Aorta (tissue), 5 donors: ENCODE measurements at regions not wholly inside any gene's neighbourhood (a gene's known extent, or its start where the extent isn't known, plus 50 kb on each side); places are given as distances from the start of the nearest gene placed in this dataset.

Source experiments
- ATAC-seq: fragments of 200-7000 bp; cut with Tn5 transposase; one replicate; pipeline ENCODE4 v1.9.1; 2022; ENCODE audit warnings: moderate library complexity; ENCODE audit not compliant: low FRiP score
- DNase-seq, 2 donors: peaks; one replicate each; pipeline ENCODE4 v3.0.0-alpha.2; 2020
- H3K27ac ChIP-seq, 2 donors: one replicate each; pipeline ENCODE4 v1.5.1; 2013; ENCODE audit warnings: low read length in 2 of 2, mild to moderate bottlenecking in 2 of 2, moderate library complexity in 2 of 2, control low read depth in 1 of 2, inconsistent platforms in 1 of 2, low read depth in 1 of 2
- H3K27me3 ChIP-seq, 2 donors: one replicate each; pipeline ENCODE4 v1.6.1; 2013; ENCODE audit warnings: control low read depth in 1 of 2, low read length in 1 of 2, mild to moderate bottlenecking in 1 of 2, moderate library complexity in 1 of 2; ENCODE audit not compliant: insufficient read depth in 2 of 2, control insufficient read depth in 1 of 2
- H3K36me3 ChIP-seq, 2 donors: one replicate each; pipeline ENCODE4 v1.6.1; 2013; ENCODE audit warnings: control low read depth in 1 of 2, low read length in 1 of 2, mild to moderate bottlenecking in 1 of 2; ENCODE audit not compliant: insufficient read depth in 2 of 2, control insufficient read depth in 1 of 2
- H3K4me1 ChIP-seq, 2 donors: one replicate each; pipeline ENCODE4 v1.6.1; 2013; ENCODE audit warnings: low read length in 2 of 2, control low read depth in 1 of 2, mild to moderate bottlenecking in 1 of 2, moderate library complexity in 1 of 2; ENCODE audit not compliant: insufficient read depth in 2 of 2, control insufficient read depth in 1 of 2
- H3K4me3 ChIP-seq, 2 donors: one replicate each; pipeline ENCODE4 v1.5.1; 2013; ENCODE audit warnings: low read length in 2 of 2, control low read depth in 1 of 2, mild to moderate bottlenecking in 1 of 2
- H3K9me3 ChIP-seq: one replicate; pipeline ENCODE4 v1.6.1; 2013; ENCODE audit warnings: mild to moderate bottlenecking, low read length; ENCODE audit not compliant: control insufficient read depth
- WGBS, 2 donors: extraction: QIAGEN DNeasy Blood & Tissue Kit; methylation state at CpG; one replicate each; pipeline ENCODE4 v1.1.7; 2013; 5-methylcytosine and 5-hydroxymethylcytosine counted together
- intact Hi-C, 2 donors: fragments of 100-400 bp; cut with DNase I; formaldehyde crosslinking; loops; one replicate each; pipeline versions ENCODE4 v1.14.2 to v1.15.0; 2022
- donor health status: healthy with polysubstance abuse.
- donor health status: Bipolar disorder and iron deficiency.
- donor health status: DM: no; HTN: no; CAD: no.
- donor health status: DM: no; HTN: no; CAD: no.
- donor health status: DM: yes; HTN: yes; CAD: no.

DNA sequence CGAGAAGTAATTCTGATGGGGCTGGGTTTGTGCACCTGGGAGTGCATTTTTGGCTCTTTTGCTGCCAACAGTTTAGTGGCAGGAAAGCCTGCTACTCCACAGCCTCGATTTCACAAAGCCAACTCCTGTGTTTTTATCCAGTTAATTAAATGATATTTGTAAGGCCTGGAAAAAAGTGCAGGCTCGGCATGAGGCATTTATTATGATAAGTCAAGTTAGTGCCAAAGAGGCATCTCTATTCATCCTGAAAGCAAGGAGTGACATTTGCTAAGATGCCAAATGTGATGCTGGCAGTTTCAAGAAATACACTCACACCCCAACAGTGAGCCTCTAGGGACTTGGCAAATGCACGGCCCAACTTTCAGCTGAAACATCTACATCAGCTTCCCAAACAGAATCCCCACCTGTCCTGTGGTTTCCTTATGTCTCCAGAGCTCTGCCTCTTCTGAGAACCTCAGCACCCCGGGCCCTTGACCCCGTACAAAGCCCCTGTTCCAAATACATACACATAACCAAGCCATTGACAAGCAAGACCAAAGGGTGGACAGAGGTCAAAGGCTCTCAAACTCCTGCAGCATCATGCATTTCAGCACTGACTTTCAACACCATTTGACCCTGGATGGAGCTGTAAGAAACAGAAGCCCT, 955.1 kb upstream of the TMEM132C start:
- no peak for DNase-seq
- no peaks in the 10 kb centered on the region for H3K9me3 ChIP-seq
- no peaks in the 10 kb centered on the region for H3K27me3 ChIP-seq
- H3K36me3 ChIP-seq: no peaks in the 10 kb centered on the region
- 52 to 62% methylated on average over 6 of the region's 6 CpGs for WGBS, 2 donors
- no peaks in the 10 kb centered on the region for H3K4me1 ChIP-seq
- H3K4me3 ChIP-seq: no peak overlapping the region
- no peak overlapping the region for H3K27ac ChIP-seq
- intact Hi-C loops: no loop called here
- no peak for ATAC-seq

DNA sequence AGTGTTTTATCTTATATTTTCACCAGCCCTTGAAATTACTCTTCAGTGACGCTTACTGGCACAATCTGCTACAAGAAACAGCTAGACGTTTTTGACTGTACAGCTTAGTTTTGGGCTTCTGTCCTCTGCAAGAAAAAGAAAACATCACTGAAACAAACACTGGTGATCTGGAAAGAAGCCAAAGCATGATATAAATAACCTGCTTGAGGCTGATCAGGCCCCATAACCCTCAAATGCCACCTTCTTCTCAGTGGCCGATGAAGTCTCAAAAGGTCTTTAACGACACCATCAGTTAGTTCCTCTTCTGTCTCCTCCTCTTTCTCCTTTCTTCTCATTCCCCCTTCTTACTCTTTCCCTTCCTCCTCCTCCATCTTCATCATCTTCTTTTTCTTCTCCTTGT, 942.3 kb upstream of the TMEM132C start:
- H3K4me1 ChIP-seq: no peaks in the 10 kb centered on the region
- DNase-seq: no peak
- H3K9me3 ChIP-seq: no peaks in the 10 kb centered on the region
- 37 to 43% methylated on average over 4 of the region's 4 CpGs for WGBS, 2 donors
- no peak overlapping the region for H3K27ac ChIP-seq
- ATAC-seq: no peak
- no peaks in the 10 kb centered on the region for H3K27me3 ChIP-seq
- H3K36me3 ChIP-seq: no peaks in the 10 kb centered on the region
- no peak overlapping the region for H3K4me3 ChIP-seq
- intact Hi-C loops: no loop called here

DNA sequence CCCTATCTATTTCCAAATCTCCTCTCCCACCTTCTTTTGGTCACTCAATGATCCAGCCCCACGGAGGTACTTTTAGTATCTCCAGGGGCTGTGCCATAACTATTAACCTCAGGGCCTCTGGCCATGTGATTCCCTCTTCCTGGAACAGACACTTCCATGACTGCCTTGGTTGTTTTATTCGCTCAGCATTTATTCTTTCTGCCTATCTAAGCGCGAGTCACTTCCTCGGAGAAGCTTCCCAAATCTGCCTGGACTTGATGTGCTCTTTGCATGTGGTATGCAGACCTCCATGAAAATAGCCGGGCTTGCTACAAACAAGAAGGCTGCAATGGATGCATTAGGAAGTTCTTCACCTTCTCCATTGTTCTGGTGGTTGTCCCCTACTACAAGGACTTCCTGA, 939.0 kb upstream of the TMEM132C start:
- no peak for DNase-seq
- no peak overlapping the region for H3K27ac ChIP-seq
- H3K36me3 ChIP-seq: no peaks in the 10 kb centered on the region
- H3K9me3 ChIP-seq: no peaks in the 10 kb centered on the region
- no peak overlapping the region for H3K4me3 ChIP-seq
- intact Hi-C loops: no loop called here
- no peak for ATAC-seq
- H3K4me1 ChIP-seq: no peaks in the 10 kb centered on the region
- no peaks in the 10 kb centered on the region for H3K27me3 ChIP-seq
- WGBS, 2 donors: 90 to 92% methylated on average over 6 of the region's 6 CpGs

DNA sequence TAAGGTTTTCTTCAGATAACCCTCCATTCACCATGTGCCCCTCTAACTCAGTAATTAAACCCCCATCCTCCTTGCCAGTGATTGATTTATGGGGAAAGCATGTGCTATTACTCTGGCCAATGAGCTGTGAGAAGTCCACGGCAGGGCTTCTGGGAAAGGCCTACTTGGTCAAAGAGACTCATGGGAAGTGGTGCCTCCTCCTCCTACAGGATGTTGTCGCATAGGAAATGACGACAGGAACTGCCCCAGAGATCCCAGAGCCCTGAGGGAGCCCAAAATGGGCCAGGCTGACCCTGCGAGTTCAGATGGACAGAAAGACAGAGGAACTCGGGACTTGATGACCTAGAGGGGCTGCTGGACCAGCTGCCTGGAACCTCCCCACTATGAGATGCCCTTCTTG, 938.1 kb upstream of the TMEM132C start:
- Histone ChIP-seq H3K4me3 (no peak overlapping the region), H3K27ac (no peak overlapping the region), H3K36me3 (no peaks in the 10 kb centered on the region), H3K4me1 (no peaks in the 10 kb centered on the region), H3K9me3 (no peaks in the 10 kb centered on the region), H3K27me3 (no peaks in the 10 kb centered on the region)
- 65 to 66% methylated on average over 5 of the region's 5 CpGs for WGBS, 2 donors
- ATAC-seq (no peak), DNase-seq (no peak)
- intact Hi-C loops: no loop called here

DNA sequence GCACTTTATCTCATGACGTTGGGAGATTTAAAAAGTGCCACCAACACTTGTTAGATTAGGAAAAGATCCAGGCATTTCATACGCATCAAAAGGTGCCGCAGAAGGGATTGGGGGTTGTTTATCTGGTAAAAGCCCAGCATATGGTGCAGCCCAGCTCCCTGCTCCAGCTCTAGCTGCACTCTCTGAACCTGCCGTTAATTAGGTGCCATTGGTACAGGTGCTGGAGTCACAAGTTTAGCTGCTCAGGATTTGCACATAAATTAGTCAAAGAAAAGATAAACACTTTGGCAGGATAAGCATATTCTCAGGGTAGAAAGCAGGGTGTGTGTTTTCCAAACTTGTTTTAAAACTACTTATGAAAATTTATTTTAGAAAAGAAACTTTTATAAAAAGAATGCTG, 932.6 kb upstream of the TMEM132C start:
- no peak overlapping the region for H3K27ac ChIP-seq
- ATAC-seq (no peak), DNase-seq (no peak)
- peaks cover 0 to 2% of the 10 kb centered on the region in 2 donors for H3K27me3 ChIP-seq
- WGBS, 2 donors: 62 to 68% methylated on average over 4 of the region's 4 CpGs
- intact Hi-C loops: no loop called here
- peaks cover 4% of the 10 kb centered on the region for H3K9me3 ChIP-seq
- H3K4me1 ChIP-seq: no peaks in the 10 kb centered on the region
- no peak overlapping the region for H3K4me3 ChIP-seq
- no peaks in the 10 kb centered on the region for H3K36me3 ChIP-seq

DNA sequence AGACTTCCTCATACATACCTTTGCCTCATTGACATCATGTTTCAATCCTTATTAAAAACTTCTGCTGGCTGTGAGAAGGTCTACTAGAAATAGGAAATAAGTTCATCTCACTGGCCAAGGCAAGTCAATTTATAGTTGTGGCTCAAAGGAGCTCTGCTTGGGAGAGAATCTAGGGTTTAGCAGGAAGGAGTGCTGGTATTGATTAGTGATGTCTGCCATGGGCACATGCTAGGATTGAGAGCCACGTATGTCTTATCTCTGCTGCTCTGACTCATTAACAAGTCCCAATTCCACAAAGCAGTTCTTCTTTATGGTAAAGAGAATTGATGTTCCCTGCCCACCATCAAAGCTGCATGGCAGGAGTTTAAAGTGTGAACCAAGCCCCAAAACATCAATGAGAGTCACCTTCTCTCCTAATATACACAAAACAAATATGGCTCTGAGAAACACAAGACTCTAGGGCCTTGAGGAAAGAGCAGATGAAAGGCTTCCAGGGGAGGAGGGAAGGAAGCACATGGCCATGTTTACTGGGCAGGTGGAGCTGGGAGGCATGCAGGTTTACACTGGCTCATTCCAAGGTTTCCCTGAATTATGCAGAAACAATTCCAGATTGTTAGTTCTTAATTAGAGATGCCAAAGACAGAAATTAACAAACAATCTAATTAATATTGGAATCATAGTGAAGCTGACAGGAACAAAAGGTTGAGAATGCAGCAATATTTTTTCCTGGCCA, 931.9 kb upstream of the TMEM132C start:
- Histone ChIP-seq H3K9me3 (peaks cover 4% of the 10 kb centered on the region), H3K27ac (no peak overlapping the region), H3K36me3 (no peaks in the 10 kb centered on the region), H3K4me1 (no peaks in the 10 kb centered on the region), H3K4me3 (no peak overlapping the region), H3K27me3 (peaks cover 0 to 2% of the 10 kb centered on the region in 2 donors)
- 15 to 17% methylated on average over 1 of the region's 1 CpG for WGBS, 2 donors
- DNase-seq (no peak), ATAC-seq (no peak)
- intact Hi-C loops: no loop called here

DNA sequence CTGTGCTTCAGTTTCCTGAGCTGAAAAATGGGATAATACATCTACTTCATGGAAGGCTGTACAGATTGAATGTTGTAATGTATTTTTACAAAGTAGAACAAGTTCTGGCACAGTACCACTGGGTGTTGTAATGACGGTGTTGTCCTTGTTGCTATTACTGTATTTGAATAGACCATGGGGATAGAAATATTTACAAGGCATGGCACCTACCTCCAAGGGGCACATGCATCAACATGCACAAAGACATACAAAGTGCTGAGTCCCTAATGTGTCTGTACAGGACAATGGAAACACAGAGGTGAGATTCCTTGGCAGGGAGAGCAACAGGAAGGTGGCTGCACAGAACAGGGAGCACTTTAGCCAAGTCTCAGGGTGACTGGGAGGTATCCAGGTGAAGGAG, 930.6 kb upstream of the TMEM132C start:
- WGBS, 2 donors: 64 to 70% methylated on average over 1 of the region's 1 CpG
- no peak overlapping the region for H3K4me3 ChIP-seq
- H3K27me3 ChIP-seq: peaks cover 0 to 2% of the 10 kb centered on the region in 2 donors
- intact Hi-C loops: no loop called here
- ATAC-seq (no peak), DNase-seq (no peak)
- no peaks in the 10 kb centered on the region for H3K4me1 ChIP-seq
- H3K36me3 ChIP-seq: no peaks in the 10 kb centered on the region
- no peak overlapping the region for H3K27ac ChIP-seq
- peaks cover 4% of the 10 kb centered on the region for H3K9me3 ChIP-seq

DNA sequence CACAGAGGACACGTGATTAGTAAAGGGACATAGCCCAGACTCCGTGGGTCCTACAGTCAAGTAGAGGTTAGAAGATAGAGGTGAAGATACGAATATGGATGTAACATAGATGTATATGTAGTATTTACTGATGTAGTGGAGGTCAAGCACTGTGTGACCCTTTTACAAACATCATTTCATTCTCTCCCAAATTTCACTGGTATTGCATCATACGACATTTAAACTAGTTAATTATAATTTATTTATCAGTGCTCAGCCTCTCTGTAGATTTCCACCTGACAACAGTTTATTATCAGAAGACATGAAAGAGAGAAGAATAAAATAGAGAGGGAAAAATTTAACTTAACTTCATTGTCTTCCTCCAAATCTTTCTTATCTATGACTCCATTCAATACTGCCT, 927.9 kb upstream of the TMEM132C start:
- no peak overlapping the region for H3K4me3 ChIP-seq
- ATAC-seq (no peak), DNase-seq (no peak)
- intact Hi-C loops: no loop called here
- peaks cover 4% of the 10 kb centered on the region for H3K9me3 ChIP-seq
- 76 to 77% methylated on average over 4 of the region's 4 CpGs for WGBS, 2 donors
- peaks cover 0 to 2% of the 10 kb centered on the region in 2 donors for H3K27me3 ChIP-seq
- H3K36me3 ChIP-seq: no peaks in the 10 kb centered on the region
- H3K27ac ChIP-seq: no peak overlapping the region
- no peaks in the 10 kb centered on the region for H3K4me1 ChIP-seq

DNA sequence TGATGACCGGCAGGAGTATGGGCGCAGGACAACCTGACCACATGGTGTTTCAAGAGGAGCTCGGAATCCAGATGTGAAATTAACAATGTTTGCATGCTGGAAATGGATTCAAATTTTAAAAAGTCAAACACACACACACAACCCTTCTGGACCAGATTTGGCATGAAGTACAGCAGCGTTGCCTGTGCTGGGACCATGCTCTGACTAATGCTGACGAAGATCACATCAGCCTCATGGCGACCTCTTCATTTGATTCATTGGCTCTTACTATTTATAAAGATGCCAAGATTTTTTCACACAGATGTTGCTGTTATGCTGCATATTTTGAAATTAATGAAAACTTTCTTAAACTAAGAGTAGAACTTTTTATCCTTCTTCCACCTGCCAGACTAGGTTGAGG, 926.6 kb upstream of the TMEM132C start:
- Histone ChIP-seq H3K36me3 (no peaks in the 10 kb centered on the region), H3K27ac (no peak overlapping the region), H3K4me1 (no peaks in the 10 kb centered on the region), H3K9me3 (no peaks in the 10 kb centered on the region), H3K4me3 (no peak overlapping the region), H3K27me3 (peaks cover 0 to 2% of the 10 kb centered on the region in 2 donors)
- ATAC-seq: no peak
- no peak for DNase-seq
- WGBS, 2 donors: 83 to 88% methylated on average over 6 of the region's 6 CpGs
- intact Hi-C loops: no loop called here
